ENCODE measurements at regions not wholly inside any gene's neighbourhood (a gene's known extent, or its start where the extent isn't known, plus 50 kb on each side); places are given as distances from the start of the nearest gene placed in this dataset.

GRCh38 chr17:33709881-33710280 is 416.8 kb upstream of the ASIC2 start:
- H3K56ac ChIP-seq (ENCODE audit: extremely low read depth, insufficient read depth, low read length): no peak overlapping the region
- ChIA-PET CTCF (no interaction called here), POLR2A (ENCODE audit: unreplicated experiment) (no interaction called here)
- dilution Hi-C loops (cut with HindIII; ENCODE audit: low sequenced_read_pairs, unreplicated experiment) (no loop called here), in situ Hi-C loops (cut with MboI; ENCODE audit: low sequenced_read_pairs) (no loop called here), intact Hi-C loops (cut with micrococcal nuclease) (no loop called here)
- H3K4me1 ChIP-seq (ENCODE audit: control insufficient read depth, insufficient read depth, low read length): no peaks in the 10 kb centered on the region
- H2AK5ac ChIP-seq (ENCODE audit: low read depth, low read length): no peak overlapping the region
- no peak overlapping the region for H2BK20ac ChIP-seq (ENCODE audit: low read depth, low read length)
- no peaks in the 10 kb centered on the region for H3K9me1 ChIP-seq (ENCODE audit: insufficient read depth, low read length)
- H4K5ac ChIP-seq (ENCODE audit: low read depth, low read length): no peak overlapping the region
- H2BK5ac ChIP-seq (ENCODE audit: low read depth, low read length, poor library complexity, severe bottlenecking): no peak overlapping the region
- H3K23ac ChIP-seq (ENCODE audit: low read depth, low read length): no peak overlapping the region
- no peak overlapping the region for H3K18ac ChIP-seq (ENCODE audit: low read depth, low read length)
- no peaks in the 10 kb centered on the region for H3K79me1 ChIP-seq (ENCODE audit: low read depth in 1 of 2, low read length in 2 of 2)
- no peak overlapping the region for H2BK120ac ChIP-seq (ENCODE audit: low read depth, low read length)
- H3K4me2 ChIP-seq (ENCODE audit: low read depth, low read length): no peak overlapping the region
- no peak overlapping the region for H4K91ac ChIP-seq (ENCODE audit: insufficient read depth, low read depth, low read length)
- no peak for DNase-seq
- TF ChIP-seq CHD1 (IDR thresholded peaks at IDR 0.05; ENCODE audit: low read depth, low read length): no peak
- TF ChIP-seq SMC3 (IDR thresholded peaks at IDR 0.05; ENCODE audit: low read depth, low read length): no peak
- TF ChIP-seq POLR2A (IDR thresholded peaks at IDR 0.05; ENCODE audit: low read depth, low read length): no peak
- no peak overlapping the region for H3K14ac ChIP-seq (replicated peaks; ENCODE audit: low read depth, low read length)
- H3K9me3 ChIP-seq (ENCODE audit: control insufficient read depth, insufficient read depth, low read length): no peaks in the 10 kb centered on the region
- no peak overlapping the region for H3K4me3 ChIP-seq (ENCODE audit: insufficient read depth, low read depth, low read length)
- no CpG with 5 or more reads among the region's 2 CpGs for WGBS, 2 experiments (ENCODE audit: extremely low coverage in 2 of 2, insufficient read length in 1 of 2)
- H4K20me1 ChIP-seq (ENCODE audit: insufficient read depth, low read length): no peaks in the 10 kb centered on the region
- H3K27me3 ChIP-seq (ENCODE audit: control insufficient read depth, insufficient read depth, low read length): no peaks in the 10 kb centered on the region
- H3K4ac ChIP-seq (ENCODE audit: low read depth, low read length): no peak overlapping the region
- no peak overlapping the region for H4K8ac ChIP-seq (ENCODE audit: low read depth in 2 of 2, low read length in 2 of 2)
- no peak overlapping the region for H3K27ac ChIP-seq (ENCODE audit: insufficient read depth, low read length)
- no peak overlapping the region for H3K9ac ChIP-seq (ENCODE audit: low read depth, low read length)
- no peaks in the 10 kb centered on the region for H3K36me3 ChIP-seq (ENCODE audit: control insufficient read depth, insufficient read depth, low read length)
- no peak overlapping the region for H2BK15ac ChIP-seq (ENCODE audit: low read depth, low read length)
- no TSS peak for BruUV-seq (replicated peaks)
- no peak overlapping the region for H2AFZ ChIP-seq (replicated peaks; ENCODE audit: low read length, poor library complexity)
- ATAC-seq (ENCODE audit: low read depth): no peak
- no peak overlapping the region for H2AK9ac ChIP-seq (replicated peaks; ENCODE audit: low read depth, low read length, poor library complexity)

All from IMR-90 (cell line).